ENCODE measurements at regions not wholly inside any gene's neighbourhood (a gene's known extent, or its start where the extent isn't known, plus 50 kb on each side); places are given as distances from the start of the nearest gene placed in this dataset.
"Not testable (repeated sequence)": the region's sequence is repeated elsewhere in the genome, so short reads cannot be mapped to it uniquely, and the experiment has no call there.

DNA sequence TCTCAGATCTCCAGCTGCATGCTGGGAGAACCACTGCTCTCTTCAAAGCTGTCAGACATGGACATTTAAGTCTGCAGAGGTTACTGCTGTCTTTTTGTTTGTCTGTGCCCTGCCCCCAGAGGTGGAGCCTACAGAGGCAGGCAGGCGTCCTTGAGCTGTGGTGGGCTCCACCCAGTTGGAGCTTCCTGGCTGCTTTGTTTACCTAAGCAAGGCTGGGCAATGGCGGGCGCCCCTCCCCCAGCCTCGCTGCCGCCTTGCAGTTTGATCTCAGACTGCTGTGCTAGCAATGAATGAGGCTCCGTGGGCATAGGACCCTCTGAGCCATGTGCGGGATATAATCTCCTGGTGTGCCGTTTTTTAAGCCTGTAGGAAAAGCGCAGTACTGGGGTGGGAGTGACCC lies 156.3 kb downstream of the LRATD1 start:
- not testable (repeated sequence) for TF ChIP-seq EZH2 (IDR thresholded peaks at IDR 0.05; ENCODE audit: low read length, unreplicated experiment); EZH2phosphoT487 (IDR thresholded peaks at IDR 0.05; ENCODE audit: borderline replicate concordance, low read length)
- TF ChIP-seq, protein P1, sequence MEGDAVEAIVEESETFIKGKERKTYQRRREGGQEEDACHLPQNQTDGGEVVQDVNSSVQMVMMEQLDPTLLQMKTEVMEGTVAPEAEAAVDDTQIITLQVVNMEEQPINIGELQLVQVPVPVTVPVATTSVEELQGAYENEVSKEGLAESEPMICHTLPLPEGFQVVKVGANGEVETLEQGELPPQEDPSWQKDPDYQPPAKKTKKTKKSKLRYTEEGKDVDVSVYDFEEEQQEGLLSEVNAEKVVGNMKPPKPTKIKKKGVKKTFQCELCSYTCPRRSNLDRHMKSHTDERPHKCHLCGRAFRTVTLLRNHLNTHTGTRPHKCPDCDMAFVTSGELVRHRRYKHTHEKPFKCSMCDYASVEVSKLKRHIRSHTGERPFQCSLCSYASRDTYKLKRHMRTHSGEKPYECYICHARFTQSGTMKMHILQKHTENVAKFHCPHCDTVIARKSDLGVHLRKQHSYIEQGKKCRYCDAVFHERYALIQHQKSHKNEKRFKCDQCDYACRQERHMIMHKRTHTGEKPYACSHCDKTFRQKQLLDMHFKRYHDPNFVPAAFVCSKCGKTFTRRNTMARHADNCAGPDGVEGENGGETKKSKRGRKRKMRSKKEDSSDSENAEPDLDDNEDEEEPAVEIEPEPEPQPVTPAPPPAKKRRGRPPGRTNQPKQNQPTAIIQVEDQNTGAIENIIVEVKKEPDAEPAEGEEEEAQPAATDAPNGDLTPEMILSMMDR (conservative IDR thresholded peaks at IDR 0.05; ENCODE audit: low read depth, low read length), result not testable (repeated sequence)

Data from PC-3 (cell line).